ENCODE measurements at regions not wholly inside any gene's neighbourhood (a gene's known extent, or its start where the extent isn't known, plus 50 kb on each side); places are given as distances from the start of the nearest gene placed in this dataset.

- no peaks in the 10 kb centered on the region for H4K20me1 ChIP-seq (ENCODE audit: insufficient read depth)
- H3K27me3 ChIP-seq (ENCODE audit: insufficient read depth, low read depth): no peaks in the 10 kb centered on the region
- no peak overlapping the region for H2AFZ ChIP-seq (ENCODE audit: low read depth)
- TF ChIP-seq CTCF (conservative IDR thresholded peaks at IDR 0.05; ENCODE audit: low read depth, low read length): no peak
- H3K79me2 ChIP-seq (ENCODE audit: insufficient read depth, low read depth): no peaks in the 10 kb centered on the region
- no peak overlapping the region for H3K4me3 ChIP-seq (IDR thresholded peaks at IDR 0.05; ENCODE audit: insufficient read depth, low read depth, low read length)
- no peak overlapping the region for H3K27ac ChIP-seq
- no peaks in the 10 kb centered on the region for H3K36me3 ChIP-seq (ENCODE audit: insufficient read depth)
- H3K4me2 ChIP-seq: no peak overlapping the region
- no peak overlapping the region for H3K9ac ChIP-seq
- H3K4me1 ChIP-seq (ENCODE audit: low read depth, poor library complexity, severe bottlenecking): no peaks in the 10 kb centered on the region
These were observed 96.9 kb upstream of the WLS start for GRCh38 chr1:68329096-68329835.

DNA sequence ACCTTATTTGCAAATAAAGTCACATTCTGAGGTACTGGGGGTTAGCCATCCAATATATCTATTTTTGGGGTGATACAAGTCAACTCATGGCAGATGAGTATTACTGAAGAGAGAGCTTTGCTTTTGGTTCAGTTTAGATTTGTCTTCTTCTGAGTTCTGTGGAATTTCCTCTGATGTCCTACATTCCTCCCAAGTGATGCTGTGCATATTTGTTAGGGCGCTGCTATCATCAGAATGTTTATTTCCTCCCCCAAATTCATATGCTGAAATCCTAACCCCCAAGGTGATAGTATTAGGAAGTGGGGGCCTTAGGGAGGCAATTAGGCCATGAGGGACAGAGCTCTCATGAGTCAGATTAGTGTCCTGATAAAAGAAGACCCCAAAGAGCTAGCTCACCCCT lies 96.2 kb upstream of the WLS start:
- Histone ChIP-seq H3K36me3 (ENCODE audit: insufficient read depth) (no peaks in the 10 kb centered on the region), H2AFZ (ENCODE audit: low read depth) (no peak overlapping the region), H3K4me2 (no peak overlapping the region), H3K4me3 (IDR thresholded peaks at IDR 0.05; ENCODE audit: insufficient read depth, low read depth, low read length) (no peak overlapping the region), H3K27ac (no peak overlapping the region), H4K20me1 (ENCODE audit: insufficient read depth) (no peaks in the 10 kb centered on the region), H3K27me3 (ENCODE audit: insufficient read depth, low read depth) (no peaks in the 10 kb centered on the region), H3K9ac (no peak overlapping the region), H3K79me2 (ENCODE audit: insufficient read depth, low read depth) (no peaks in the 10 kb centered on the region), H3K4me1 (ENCODE audit: low read depth, poor library complexity, severe bottlenecking) (no peaks in the 10 kb centered on the region)
- TF ChIP-seq CTCF (conservative IDR thresholded peaks at IDR 0.05; ENCODE audit: low read depth, low read length): no peak

DNA sequence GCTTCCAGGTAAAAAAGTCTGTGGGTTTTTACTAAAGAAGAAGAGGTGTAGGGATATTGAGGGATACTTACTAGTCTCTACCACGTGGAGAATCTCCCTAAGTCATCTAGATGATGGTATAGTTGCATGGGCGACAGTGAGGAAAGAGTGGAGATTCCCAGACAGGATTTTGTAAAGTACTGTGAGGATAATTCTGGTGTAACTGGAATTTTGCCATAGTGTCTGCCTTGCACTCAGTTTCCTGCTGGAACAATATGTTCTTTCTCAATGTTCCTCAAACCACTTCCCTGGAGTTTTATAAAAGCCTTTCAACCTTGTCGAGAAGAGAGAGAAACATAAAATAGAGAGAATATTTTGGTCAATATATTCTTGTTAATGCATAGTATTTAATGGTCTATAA lies 95.1 kb upstream of the WLS start:
- H2AFZ ChIP-seq (ENCODE audit: low read depth): no peak overlapping the region
- H3K27me3 ChIP-seq (ENCODE audit: insufficient read depth, low read depth): no peaks in the 10 kb centered on the region
- no peak overlapping the region for H3K4me2 ChIP-seq
- H3K9ac ChIP-seq: no peak overlapping the region
- H3K4me1 ChIP-seq (ENCODE audit: low read depth, poor library complexity, severe bottlenecking): no peaks in the 10 kb centered on the region
- H3K79me2 ChIP-seq (ENCODE audit: insufficient read depth, low read depth): no peaks in the 10 kb centered on the region
- H3K4me3 ChIP-seq (IDR thresholded peaks at IDR 0.05; ENCODE audit: insufficient read depth, low read depth, low read length): no peak overlapping the region
- H3K27ac ChIP-seq: no peak overlapping the region
- no peaks in the 10 kb centered on the region for H3K36me3 ChIP-seq (ENCODE audit: insufficient read depth)
- no peak for TF ChIP-seq CTCF (conservative IDR thresholded peaks at IDR 0.05; ENCODE audit: low read depth, low read length)
- H4K20me1 ChIP-seq (ENCODE audit: insufficient read depth): no peaks in the 10 kb centered on the region

- H3K9ac ChIP-seq: no peak overlapping the region
- H3K4me1 ChIP-seq (ENCODE audit: low read depth, poor library complexity, severe bottlenecking): no peaks in the 10 kb centered on the region
- TF ChIP-seq CTCF (conservative IDR thresholded peaks at IDR 0.05; ENCODE audit: low read depth, low read length): no peak
- H3K79me2 ChIP-seq (ENCODE audit: insufficient read depth, low read depth): no peaks in the 10 kb centered on the region
- no peak overlapping the region for H3K27ac ChIP-seq
- H4K20me1 ChIP-seq (ENCODE audit: insufficient read depth): no peaks in the 10 kb centered on the region
- H3K27me3 ChIP-seq (ENCODE audit: insufficient read depth, low read depth): no peaks in the 10 kb centered on the region
- H3K4me2 ChIP-seq: no peak overlapping the region
- no peak overlapping the region for H2AFZ ChIP-seq (ENCODE audit: low read depth)
- H3K36me3 ChIP-seq (ENCODE audit: insufficient read depth): no peaks in the 10 kb centered on the region
- no peak overlapping the region for H3K4me3 ChIP-seq (IDR thresholded peaks at IDR 0.05; ENCODE audit: insufficient read depth, low read depth, low read length)
These were observed 94.2 kb upstream of the WLS start for GRCh38 chr1:68326481-68326880.

Measured in KMS-11 (cell line).